NCI-H2107 treated with DMSO at 0.1 percent for 48 hours (cell line): ENCODE measurements at regions not wholly inside any gene's neighbourhood (a gene's known extent, or its start where the extent isn't known, plus 50 kb on each side); places are given as distances from the start of the nearest gene placed in this dataset.
"Not testable (repeated sequence)": the region's sequence is repeated elsewhere in the genome, so short reads cannot be mapped to it uniquely, and the experiment has no call there.

Source experiments
- DNase-seq: peaks from one replicate; lab custom pipeline; 2025; ENCODE audit not compliant: unreplicated experiment; lab: John Stamatoyannopoulos, UW

DNA sequence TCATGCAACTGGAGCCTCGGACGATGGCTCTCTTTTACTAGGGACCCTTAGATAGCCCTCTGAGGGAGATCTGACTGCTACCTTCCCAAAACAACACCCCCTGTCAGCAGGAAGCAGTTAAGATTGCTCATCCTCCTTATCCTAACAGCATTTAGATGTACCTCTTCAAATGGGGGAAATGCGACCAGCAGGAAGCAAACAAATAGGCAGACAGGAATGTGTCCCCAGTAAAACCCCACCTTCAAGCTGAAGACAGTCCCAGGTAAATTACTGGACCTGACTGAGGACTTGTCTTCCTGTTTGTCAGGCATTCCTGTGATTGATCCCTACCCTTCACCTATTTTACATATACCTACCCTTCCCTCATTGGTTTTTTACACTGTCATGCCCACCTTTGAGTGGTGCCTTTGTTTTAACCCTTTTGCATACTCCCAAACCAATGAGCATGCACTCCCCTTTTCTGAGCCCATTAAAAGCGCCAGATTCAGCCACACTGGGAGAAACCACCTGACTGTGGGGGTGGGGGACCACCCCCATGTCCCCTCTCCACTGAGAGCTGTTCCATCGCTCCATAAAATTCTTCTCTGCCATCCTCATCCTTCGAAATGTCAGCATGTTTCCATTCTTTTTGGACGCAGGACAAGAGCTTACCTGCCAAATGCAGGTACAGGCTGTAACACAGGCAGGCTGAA lies 954.0 kb upstream of the CDH6 start:
- DNase-seq, result no peak

- no peak for DNase-seq
Measured at GRCh38 chr5:30237189-30237588, 956.3 kb upstream of the CDH6 start.

- no peak for DNase-seq
Measured at GRCh38 chr5:30209755-30210154, 983.7 kb upstream of the CDH6 start.

- no peak for DNase-seq
Measured at GRCh38 chr5:30197662-30198061, 995.8 kb upstream of the CDH6 start.

DNA sequence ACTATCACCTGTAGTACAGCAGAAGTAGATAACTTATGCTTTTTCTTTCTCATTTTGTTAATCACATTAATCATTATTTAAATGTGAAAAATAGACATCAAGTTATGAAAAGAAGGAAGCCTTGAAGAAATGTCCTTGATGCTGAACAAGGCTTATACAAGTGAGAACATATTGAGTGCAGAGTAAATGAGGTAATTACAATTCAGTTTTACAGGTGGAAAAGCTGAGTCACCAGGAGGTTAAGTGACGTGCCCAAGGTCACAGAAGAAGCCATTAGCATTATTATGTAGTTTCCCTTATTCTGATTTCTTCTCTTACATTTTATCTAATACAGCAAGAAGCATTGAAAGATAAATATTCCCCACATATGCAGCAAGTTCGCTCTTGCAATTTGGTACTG lies 998.5 kb upstream of the CDH6 start:
- DNase-seq, result no peak

DNA sequence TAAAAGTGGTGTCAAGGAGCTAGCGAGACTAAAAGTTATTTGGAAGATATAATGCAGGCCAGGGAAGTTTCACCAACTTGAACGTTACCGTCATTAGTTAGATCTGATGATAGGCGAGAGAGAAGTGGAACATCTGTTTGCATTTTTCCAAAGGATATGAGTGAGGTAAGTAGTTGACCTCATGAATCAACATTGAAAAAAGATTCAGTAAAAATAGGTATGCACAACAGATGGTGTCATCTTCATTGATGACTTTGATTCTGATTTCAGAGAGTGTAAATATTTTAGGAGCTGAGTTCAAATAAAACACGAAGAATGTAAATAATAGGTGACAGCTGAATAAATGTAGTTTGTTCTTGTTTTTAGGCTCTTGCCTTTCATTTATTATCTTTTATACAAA lies 998.9 kb upstream of the CDH6 start:
- DNase-seq, result no peak

GRCh38 chr5:30183795-30184194 lies 1009.7 kb upstream of the CDH6 start:
- DNase-seq, result no peak

DNA sequence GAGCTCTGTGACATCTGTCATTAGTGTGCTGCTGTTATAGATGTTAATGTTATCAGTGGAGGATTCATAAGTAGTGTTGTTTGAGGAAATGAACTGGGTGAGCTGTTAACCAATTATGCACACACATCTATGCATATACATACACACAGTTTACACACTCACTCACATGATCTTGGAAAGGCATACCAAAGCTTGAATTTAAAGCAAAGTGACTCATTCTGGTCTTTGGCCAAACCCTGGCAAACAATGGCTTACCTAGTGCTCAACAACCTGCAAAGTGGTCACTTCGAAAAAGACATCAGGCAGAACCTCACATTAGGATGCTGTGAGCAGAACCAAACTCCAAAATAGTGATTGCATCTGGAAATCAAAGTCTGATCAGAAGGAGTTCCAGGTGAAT lies 1037.3 kb upstream of the CDH6 start:
- no peak for DNase-seq

- no peak for DNase-seq
Measured at GRCh38 chr5:30152431-30152830, 1041.1 kb upstream of the CDH6 start.

DNA sequence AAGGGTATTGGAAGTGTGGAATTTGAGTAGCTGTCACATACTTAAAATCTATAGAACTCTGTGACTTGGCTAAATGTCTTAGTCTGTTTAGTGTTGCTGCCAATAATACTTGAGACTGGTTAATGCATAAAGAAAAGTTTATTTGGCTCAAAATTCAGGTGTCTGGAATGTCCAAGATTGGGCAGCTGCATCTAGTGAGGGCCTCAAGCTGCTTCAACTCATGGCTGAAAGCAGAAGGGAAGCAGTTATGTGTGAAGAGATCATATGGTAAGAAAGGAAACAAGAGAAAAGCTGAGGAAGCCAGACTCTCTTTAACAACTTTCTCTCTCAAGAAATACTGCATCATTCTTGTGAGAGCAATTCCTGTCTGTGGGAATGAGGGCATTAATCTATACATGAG lies 1043.3 kb upstream of the CDH6 start:
- DNase-seq, result no peak

DNA sequence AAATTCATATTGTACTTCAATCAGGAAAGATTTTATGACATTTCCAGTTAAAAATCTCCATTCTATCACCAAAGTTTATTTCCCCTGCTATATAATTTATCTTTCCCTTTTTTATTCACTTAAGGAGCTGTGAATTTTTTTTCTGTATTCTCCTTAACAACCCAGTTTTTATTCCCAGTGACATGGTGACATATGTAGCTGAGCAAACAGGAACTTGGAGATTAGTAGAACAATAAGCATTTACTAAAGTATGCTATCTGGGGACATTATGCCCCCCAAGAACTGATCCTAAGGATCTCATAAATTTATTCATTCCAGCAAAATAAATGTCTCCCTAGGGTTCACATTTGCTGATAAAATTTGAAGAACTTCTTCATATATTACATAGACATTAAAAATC lies 1044.0 kb upstream of the CDH6 start:
- no peak for DNase-seq

- DNase-seq, result no peak
Measured at GRCh38 chr5:30147976-30148375, 1045.5 kb upstream of the CDH6 start.

- DNase-seq, result not testable (repeated sequence)
Measured at GRCh38 chr5:30144059-30144458, 1049.4 kb upstream of the CDH6 start.

DNA sequence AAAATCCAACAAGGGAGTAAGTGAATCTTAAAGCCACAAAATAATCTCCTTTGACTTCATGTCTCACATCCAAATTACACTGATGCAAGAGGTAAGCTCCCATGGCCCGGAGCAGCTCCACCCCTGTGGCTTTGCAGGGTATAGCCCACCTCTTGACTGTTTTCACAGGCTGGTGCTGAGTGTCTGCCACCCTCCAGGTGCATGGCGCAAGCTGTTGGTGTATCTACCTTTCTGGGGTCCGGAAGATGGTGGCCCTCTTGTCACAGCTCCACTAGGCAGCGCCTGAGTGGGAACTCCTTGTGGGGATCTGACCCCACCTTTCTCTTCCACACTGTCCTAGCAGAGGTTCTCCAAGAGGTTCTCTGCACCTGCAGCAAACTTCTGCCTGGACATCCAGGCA lies 1051.1 kb upstream of the CDH6 start:
- DNase-seq, result no peak

- no peak for DNase-seq
Measured at GRCh38 chr5:30121043-30121442, 1072.4 kb upstream of the CDH6 start.

- no peak for DNase-seq
Measured at GRCh38 chr5:30117135-30117534, 1076.4 kb upstream of the CDH6 start.

DNA sequence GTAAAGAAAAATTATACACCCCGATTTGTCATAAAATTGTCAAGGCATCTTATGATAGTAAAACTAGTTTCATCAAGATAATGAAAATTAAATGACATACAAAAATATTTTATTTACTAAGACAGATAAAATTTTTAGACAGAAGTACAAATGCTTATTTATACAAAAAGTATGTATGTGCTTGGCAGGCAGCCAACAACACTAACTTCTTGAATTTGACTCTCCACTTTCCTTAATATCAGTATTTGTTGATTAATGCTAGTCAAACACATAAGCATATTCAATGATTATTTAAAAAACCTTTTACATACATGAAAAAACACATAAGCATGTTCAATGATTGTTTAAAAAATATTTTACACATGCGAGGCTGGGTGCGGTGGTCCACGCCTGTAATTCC lies 1079.9 kb upstream of the CDH6 start:
- DNase-seq, result no peak

DNA sequence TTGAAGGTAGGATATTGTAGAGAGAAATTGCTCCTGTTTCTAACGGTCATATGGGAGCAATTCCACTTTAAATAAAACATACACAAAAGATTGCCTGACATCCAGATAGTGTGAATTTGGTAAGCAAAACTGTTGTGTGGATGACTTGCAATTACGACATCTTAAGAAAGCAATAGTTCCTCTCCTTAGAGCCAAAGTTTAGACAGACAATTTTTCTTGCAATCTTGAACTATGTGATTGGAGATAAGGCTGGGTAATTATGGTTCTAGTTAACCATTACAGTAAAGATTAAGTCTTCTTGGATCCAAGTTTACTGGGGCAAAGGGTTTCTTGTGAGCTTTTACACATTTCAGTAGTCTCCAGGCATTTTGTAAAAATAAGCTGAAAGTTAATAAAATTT lies 1080.6 kb upstream of the CDH6 start:
- DNase-seq, result no peak

GRCh38 chr5:30108051-30108450 lies 1085.4 kb upstream of the CDH6 start:
- DNase-seq, result no peak

DNA sequence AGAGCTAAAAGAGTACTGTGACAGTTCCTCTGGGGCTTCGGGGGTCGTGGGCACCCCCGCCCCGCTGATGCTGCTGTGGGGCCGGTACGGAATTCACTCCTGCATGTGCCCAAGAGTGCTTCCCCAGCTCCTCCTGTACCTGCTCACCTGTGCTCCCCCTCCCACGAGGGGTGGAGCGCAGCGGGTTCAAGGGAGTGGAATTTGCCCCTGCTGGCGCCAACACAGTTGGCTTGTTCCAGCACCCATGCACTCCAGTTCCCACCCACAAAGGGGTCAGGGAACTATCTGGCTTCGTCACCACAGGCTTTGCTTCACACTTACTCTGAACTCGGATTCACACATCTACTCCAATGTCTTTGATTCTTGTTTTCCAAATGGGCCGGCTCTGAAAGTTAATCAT lies 1086.9 kb upstream of the CDH6 start:
- no peak for DNase-seq

- DNase-seq, result no peak
Measured at GRCh38 chr5:30104872-30105596, 1088.5 kb upstream of the CDH6 start.

DNA sequence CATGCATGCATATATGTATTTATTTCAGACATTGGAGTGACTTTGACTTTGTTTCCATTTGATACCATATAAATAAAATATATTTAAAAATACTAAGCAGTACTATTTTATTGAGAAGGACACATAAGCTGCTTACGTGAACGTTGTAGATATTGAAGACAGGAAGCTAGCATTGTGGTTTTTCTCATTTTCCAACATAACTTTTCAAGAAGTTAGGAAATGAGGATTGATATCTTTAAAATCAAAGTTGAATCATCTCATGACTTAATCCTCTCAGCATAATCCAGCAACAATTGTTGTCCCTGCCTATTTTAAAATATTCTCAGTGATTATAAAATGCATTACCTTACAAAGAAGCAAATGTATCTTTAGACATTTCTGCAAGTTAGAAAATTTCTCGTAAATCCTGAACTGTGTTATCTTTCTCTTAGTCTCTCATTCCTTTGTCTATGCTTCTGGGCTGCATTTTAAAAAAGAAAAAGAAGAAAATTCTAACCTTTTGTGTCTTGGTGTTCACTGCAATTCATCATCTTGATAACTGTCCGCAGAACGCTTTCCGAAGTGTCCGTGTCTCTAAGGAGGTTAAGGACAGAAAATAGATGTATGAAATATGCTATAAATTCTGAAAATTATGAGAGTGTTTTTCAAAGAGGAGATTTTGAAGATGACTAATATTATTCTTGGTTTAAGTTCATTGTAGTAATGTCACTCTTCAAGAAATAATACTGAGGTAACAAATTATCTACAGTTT lies 1089.9 kb upstream of the CDH6 start:
- DNase-seq, result no peak
